NCI-H774 (cell line): ENCODE measurements at regions not wholly inside any gene's neighbourhood (a gene's known extent, or its start where the extent isn't known, plus 50 kb on each side); places are given as distances from the start of the nearest gene placed in this dataset.

Experiments
- DNase-seq: peaks from one replicate; lab custom pipeline; 2025; lab: John Stamatoyannopoulos, UW

DNA sequence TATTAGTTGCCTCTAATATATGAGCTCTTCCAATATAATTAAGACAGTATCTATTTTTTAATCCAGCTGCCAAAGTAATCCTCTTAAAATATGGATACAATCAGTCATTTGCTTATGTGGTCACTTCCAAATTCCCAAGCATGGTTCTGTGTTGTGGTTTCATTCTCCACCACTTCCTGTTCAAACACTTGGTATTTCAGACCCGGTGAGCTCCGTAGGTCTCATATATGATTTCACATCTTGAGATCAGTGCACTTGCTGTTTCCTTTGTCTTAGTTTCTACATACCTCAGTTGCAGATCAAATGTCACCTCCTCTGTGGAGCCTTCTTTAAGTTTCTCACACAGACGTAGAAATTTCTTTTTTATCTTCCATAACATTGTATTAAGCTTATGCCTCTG lies 254.2 kb downstream of the KCNS3 start:
- DNase-seq = no peak

DNA sequence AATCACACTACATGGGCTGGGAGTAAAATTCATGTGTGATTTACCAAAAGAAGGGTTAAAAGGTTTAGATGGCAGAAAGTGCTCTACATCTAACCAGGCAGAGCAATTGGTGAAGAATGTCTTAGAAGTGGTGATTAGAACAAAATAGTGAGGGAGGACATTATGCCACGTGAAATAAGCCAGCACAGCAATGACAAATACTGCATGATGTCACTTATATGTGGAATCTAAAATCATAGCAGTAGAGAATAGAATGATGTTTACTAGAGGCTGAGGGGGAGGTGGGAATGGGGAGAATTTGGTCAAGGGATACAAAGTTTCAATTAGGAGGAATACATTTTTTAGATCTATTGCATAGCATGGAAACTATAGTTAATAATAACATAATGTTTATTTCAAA lies 253.3 kb downstream of the KCNS3 start:
- no peak for DNase-seq

DNA sequence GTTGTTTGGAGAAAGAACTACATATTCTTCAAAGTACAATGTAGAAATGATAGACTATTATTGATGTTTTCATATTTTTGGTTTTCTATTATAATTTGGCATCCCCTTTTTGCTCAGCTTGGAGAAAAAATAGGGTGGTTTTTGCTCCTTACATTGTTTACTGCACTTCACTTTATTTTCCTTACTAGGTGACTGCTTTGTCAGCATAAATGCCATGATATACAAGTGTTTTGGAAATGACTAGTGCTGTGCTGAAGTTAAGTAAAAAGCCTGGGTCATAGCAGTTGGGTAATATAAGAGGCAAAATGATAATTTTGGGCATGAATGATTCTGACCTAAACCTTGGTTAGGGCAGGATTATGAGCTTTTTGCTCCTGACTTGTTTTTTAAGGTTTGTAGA lies 250.9 kb downstream of the KCNS3 start:
- DNase-seq = no peak

DNA sequence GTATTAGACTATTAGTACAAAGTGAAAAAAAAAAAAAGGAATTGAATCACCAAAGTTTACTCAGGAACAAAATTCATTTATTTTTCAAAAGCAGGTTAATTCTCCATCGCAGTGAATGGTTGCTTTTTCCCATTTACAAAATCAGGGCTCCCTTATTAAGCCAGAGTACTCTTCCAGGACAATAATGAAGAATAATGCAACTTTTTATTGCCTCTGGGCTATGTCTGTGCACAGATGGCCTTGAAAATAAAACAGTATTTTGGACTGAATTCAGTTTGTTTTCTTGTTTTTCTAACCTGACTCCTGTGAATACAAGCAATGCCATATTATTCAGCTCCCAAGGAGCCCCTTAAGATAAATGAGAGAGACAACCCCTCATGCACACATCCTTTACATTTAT lies 246.8 kb downstream of the KCNS3 start:
- DNase-seq = no peak

DNA sequence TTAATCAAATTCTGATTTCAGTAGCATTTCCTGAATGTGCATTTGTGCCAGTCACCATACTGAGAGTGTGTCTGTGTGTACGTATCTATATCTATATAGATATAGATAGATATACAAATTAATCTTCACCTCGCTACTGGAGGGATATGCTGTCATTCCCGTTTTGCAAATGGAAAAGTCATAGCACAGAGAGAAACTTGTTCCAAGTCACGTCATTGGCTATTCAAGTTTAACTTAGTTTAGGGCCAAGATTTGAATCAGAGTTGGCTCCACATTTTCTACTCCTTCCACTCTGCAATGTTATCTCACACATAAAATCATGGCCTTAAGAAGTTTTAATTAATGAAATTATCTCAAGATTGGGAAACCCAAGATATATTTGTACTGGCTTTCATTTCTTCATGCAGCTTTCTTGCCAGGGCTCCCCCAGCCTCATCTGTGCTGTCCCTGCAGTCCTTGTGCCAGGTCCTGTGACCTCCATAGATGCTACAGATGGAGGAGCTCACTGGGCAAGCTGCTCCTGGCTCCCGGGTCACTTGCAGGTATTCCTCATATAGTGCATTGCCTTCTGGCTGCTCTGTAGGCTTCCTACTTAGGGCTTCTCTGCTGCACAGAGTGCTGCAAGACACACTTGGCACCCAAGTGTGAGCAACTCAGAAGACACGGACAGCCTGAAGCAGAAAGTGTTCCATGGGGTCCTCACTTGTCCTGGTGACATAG lies 245.8 kb downstream of the KCNS3 start:
- DNase-seq = no peak

DNA sequence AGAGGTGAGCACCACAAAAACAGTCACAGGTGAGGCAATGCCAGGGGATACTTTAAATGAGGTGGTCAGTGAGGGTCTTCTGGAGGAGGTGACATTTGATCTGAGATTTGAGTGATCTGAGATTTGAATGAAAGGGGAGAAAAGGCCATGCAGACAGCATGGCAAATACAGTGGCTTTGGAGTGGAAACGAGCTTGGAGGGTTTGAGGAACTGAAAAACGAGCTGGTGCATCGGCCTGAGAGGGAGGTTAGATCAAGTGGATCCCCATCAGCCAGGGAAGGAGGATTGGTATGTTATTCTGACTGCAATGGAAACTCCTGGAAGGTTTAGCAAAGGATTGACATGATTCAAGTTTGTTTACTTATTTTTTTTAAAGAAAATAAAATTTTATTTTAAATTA lies 245.1 kb downstream of the KCNS3 start:
- DNase-seq = no peak

DNA sequence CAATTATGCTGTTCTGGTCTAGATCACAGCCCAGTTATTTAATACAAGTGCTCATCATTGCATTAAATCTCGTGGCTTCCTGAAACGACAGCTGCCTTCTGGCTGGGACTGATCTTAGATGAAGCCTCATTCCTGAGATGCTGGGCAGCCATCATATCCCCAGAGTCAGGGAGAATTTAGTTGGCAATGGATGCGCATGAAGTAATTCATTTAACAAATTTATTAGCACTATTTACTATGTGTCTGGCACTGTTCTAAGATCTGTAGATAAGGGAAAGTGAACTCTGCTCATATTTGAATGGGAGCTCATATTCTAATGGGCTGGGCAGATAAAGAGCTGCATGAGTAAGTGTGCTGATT lies 244.7 kb downstream of the KCNS3 start:
- DNase-seq = no peak

DNA sequence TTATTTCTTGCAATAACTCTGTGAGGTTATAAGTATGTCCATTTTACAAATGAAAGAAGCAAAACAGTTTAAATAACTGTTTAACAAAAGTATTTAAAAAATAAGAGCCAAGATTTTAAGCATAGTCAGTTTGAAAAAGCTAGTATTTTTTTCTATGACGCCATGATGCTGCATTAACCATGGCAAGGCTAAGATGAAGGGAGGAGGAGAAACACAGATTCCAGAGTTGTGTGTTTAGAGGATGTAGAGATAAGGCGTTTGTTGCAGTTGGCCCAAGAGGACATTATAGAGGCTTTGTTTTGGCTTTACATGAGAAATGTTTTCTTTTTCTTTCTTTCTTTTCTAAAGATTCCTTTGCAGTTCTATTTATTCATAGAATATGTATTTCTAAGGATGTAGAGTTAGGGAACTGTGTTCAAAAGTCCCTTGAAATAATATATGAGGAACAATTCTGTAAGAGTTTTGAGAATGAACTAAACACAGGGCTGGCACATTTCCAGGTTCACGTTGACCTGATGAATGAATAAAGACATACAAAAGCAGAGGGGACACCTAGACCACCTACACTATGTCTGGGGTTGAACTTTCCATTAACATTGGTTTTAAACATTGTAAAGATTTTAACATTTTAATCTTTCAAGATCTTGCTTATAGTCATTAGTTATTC lies 244.2 kb downstream of the KCNS3 start:
- DNase-seq = no peak

DNA sequence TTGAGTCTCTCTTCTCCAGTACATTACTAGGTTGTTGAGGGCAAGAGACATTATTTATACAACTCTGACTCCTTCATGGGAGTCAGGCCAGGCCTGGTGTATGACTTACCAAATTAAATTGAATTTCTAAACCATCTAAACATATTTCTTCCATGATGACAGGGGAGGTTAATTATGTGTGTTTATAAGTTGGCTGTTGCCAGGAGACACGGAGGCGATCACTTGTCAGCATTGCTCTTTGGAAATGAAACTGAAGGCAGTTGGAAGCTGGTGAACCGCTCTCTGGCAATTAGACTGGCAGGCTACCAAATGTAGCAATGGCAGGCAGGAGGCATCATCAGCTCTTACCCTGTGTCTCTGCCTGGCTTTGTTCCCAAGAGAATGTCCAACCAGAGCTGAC lies 241.4 kb downstream of the KCNS3 start:
- peak; percentile 59 for DNase-seq

DNA sequence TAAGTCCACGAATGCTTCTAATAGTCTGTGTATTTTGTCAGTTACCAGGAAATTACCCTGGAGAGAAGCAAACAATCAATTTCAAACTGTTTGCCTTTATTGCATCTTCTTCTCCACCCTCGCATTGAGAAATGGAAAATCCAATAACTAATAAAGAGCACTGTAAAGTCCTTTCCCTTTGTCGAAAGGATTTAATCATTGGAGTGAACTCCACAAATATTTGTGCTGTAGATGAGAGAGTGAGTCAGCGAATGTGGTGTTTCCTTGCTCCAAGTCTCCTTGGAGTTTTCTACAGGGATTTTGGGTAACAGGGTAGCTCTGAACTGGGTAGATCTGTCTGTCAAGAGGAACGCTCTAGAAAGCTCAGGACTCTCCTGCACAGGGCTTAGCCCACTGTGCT lies 240.2 kb downstream of the KCNS3 start:
- no peak for DNase-seq

DNA sequence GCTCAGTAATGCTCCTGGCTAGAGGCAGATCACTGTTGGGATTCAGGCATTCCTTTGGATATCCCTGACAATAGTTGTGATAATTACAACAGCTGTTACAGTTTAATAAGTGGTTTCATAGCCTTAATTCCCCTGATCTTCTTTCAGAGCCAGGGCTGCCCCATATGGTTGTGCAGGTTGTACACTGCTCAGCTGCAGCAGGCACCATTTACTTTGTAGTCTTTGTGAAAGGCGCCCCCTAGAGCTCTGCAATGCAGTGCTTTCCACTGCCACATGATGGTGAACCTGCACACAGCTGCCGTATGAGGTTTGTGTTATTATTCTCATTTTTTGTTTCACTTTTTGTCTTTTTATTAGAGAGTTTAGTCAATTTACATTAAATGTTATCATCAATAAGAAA lies 239.1 kb downstream of the KCNS3 start:
- no peak for DNase-seq

DNA sequence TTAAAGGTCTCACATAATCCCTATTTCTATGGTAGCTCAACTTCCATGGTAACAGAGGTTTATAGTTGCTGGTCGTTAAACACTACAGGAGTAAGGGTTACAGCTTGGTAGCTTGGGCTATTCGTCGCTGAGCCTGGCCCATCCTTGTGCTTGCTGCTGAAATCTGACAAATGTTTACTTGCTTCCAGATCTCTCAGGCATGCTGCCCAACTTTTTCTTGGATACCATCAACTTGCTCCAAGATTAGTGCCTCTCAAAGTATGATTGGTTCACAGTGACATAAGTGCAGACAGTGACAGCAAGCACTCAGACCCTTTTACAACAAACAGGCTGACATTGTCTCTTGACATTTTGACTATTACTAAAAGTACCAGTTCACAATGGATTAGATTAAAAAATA lies 231.8 kb downstream of the KCNS3 start:
- no peak for DNase-seq

DNA sequence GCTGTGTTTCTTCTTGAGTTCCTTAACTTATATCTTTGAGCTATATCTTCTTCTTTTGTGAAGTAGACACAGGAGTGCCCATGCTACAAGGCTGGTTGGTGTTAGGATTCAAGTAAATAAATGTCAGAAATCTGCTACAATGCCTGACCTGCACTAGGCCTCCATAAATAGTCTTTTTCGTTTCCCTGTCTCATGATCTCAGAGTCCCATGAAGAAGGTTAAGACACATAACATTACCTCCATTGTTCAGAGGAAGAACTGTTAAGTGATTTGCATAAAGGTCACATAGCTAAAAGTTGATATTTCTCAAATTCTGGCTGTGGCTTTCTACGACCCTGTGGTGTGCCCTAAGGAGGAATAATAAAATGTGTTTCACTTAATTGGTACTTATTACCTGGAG lies 228.4 kb downstream of the KCNS3 start:
- no peak for DNase-seq

DNA sequence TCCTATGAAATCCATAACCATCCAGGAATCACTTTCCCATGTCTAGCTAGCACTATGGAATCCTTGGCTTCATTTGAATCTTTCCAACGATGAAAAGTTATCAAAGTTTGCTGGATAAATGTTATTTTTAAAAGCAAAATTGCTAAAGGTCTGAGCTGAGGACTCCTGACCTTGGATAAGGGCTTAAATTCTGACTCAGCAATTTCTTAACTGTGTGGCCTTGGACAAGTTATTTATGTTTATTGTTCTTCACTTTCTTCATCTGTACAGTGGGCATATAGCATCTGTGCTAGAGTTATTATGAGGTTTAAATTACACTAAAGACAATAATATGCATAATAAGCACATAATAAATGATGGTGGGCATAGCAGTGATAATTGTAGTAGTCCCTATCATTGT lies 227.5 kb downstream of the KCNS3 start:
- DNase-seq = no peak

DNA sequence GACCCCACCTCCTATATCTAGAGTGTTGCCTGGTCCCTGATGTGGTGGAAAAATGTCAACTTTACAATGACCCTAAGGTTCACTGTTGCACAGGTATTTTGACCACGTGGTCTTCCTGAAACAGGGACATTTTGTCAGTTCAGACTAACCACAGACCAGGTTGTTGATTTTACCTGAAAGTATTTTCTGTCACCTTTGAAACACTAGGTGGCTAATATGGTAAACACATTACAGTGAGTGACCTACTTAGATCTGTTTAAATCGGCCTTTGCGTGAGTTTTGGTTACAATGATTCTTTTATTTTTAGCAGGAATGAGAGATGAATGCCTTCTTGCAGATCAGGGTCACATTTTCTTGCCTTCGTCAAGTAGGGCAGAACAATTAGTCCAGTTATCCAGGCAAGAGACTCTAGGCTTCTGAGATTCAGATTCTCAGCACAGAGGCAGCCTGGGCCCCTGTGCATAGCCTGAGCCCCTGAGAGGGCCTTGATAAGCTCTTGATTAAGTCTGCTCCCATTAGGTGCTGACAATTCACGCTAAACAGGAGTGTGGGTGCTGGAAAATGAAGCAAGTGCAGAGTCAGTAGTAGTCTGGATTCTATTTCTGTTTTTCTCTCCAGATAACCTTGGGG lies 226.2 kb downstream of the KCNS3 start:
- no peak for DNase-seq

DNA sequence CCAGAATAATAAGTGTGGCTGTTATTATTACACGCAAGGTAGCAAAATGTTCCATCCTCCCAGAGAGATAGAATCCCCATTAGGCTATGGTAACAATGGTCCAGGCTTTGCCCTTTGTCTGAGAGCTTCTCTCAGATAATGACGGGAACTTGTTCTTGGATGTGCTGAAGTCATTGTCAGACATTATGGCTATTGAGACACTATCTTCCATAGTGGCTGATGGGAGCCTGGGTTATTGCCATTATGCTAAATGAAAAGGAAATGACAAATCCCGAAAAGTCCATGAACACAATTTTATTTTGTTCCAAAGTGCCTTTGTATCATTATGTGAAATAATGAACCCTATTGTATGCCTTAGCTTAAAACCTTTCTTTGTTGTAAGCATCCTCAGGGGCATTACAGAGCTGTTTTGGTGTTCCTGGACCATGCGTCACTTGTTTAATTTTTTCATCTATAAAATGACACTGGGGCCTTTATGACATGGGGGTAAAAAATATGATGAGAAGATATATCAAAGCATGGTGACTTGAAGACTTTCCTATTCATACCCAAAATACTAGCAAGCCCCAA lies 218.5 kb downstream of the KCNS3 start:
- no peak for DNase-seq

DNA sequence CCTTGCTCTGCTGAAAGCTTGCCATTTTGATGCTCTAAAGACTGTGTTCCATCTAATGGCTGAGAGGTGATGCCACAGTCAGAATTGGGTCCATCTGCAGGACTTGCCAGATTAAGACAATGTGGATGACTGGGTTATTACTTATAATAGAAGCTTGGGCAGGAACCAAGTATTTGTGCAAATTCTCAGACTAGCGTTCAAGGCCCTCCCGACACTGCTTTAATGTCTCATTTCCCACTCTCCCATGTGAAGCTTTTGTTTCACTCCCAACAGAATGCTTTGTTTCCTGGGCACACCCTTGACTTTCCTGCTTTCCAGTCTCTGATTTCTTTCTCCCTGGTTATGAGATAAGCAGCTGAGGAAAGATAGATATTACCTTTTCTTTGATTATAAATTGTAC lies 215.8 kb downstream of the KCNS3 start:
- DNase-seq = no peak

DNA sequence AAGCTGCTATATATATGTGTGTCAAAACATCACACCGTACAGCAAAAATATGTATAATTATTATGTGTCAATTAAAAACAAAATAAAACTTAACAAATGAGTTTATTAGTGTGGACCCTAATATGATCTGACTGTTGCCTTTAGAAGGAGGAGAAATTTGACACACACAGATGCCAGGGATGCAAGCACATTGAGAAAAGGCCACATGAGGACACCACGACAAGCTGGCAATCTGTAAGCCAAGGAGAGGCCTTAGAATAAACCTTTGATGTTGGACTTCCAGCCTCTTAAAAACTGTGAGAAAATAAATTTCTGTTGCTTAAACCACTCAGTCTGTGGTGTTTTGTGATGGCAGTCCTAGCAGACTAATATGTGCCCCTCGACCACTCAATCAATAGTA lies 214.7 kb downstream of the KCNS3 start:
- no peak for DNase-seq

DNA sequence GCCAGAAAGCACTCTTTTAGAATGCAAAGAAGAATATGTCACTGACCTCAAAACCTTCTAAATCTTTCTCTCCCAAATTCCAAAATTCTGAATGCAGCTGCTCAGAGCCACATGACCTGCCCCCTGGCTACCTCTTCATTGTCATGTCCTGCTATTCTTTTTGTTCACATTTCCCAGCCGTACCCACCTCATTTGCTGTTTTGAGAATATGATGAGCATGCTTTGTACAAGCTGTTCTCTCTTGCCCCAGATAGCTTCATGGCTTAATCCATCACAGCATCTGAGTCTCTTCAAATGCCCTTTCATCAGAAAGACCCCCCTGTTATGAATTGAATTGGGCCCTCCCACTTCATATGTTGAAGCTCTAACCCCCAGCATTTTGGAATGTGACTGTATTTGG lies 214.3 kb downstream of the KCNS3 start:
- no peak for DNase-seq

DNA sequence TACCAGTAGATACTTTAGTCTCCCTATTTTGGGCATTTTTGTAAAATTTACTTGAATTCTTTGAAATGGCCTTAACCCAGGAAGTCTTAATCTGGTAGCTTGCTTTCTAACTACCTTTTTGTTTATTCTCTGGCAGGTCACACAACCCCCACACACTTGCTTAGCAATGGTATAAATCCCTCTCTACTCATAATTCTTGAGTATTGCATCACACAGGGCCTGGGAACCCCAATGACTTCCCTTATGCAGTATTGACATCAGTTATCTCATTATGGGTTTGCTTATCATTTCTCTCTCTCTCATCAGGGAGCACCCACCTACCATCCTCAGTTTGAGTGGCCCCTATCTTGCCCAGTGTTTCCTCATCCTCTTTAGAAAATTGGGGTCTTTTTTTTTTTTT lies 207.1 kb downstream of the KCNS3 start:
- no peak for DNase-seq

DNA sequence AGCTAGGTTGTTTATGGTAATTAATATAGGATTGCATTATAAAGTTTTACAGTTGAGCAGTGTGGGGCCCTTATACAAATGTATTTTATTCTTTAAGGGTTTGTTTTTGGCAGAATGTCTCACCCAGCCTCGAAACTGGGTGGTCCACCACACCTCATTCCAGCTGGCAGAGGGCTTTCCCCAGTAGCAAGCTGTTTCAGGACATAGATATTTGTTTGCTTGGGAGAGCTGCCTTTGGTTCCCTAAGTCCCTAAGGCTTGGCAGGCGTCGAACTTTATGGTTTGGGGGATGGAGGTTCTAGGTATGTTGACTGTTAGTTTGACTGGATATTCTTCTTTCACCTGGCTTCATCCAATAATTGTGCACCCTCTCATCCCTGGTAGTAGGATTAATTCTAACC lies 205.9 kb downstream of the KCNS3 start:
- no peak for DNase-seq

DNA sequence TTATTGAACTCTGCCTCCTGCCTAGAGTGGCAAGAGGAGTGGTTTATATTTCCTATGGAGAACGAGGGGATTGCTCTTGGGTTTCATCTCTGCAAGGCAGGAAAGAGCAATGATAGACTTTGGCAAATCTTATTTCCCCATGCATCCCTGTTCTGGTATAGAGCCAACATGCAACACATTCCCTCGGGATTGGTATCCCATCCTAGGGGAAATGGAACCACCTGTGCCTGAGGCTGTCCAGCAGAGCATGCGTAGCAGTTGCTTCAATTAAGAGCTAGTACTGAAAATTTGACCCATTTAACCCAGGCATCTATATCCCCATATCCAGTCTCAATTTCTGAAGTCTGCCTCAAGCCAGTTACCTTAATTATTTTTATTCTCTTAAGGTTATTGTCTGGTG lies 205.3 kb downstream of the KCNS3 start:
- DNase-seq = no peak

DNA sequence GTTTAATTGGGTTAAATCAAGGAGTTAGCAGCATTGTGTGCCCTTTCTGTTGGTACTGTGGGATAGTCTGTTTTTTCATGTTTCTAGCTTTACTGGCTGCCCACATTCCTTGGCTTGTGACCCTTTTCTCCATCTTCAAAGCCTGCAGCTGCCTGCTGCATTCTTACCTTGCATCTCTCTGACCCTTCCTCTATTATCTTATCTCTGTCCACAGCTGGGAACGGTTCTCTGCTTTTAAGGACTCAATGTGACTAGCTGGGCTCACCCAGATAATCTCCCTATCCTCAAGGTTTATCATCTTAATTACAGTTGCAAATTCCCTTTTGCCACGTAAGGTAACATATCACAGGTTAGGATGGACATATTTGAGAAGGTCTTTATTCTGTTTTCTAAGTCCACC lies 199.7 kb downstream of the KCNS3 start:
- DNase-seq = no peak
